Pancreas (tissue), 10 donors: ENCODE measurements at regions not wholly inside any gene's neighbourhood (a gene's known extent, or its start where the extent isn't known, plus 50 kb on each side); places are given as distances from the start of the nearest gene placed in this dataset.

Experiments used
- ATAC-seq, 4 donors: fragments of 200-7000 bp; cut with Tn5 transposase; one replicate each; pipeline versions ENCODE4 v1.8.0 to v1.9.1; 2020; ENCODE audit warnings: mild to moderate bottlenecking in 4 of 4, moderate library complexity in 4 of 4
- DNase-seq, 6 donors: peaks; one replicate each; pipeline ENCODE4 v3.0.0-alpha.2; 2020
- FAIRE-seq: peaks from 2 replicates; lab custom pipeline; 2012; peaks lifted over from hg19 to GRCh38; lab: Jason Lieb, UNC
- H3K27ac ChIP-seq, 4 donors: fragments of 200-600 bp; sonication (generic); 1 replicate in 3 of 4; 2 replicates in 1 of 4; pipeline versions ENCODE4 v1.5.0 to v1.8.0; 2020
- H3K27me3 ChIP-seq, 4 donors: fragments of 200-600 bp; one replicate each; pipeline ENCODE4 v1.8.0; 2021
- H3K36me3 ChIP-seq, 3 donors: fragments of 200-600 bp; sonication (generic) in 1 of 3; one replicate each; pipeline versions ENCODE4 v1.5.0 to v1.8.0; 2020 to 2021
- H3K4me1 ChIP-seq, 3 donors: fragments of 200-600 bp; one replicate each; pipeline ENCODE4 v1.8.0; 2021
- H3K4me3 ChIP-seq, 4 donors: fragments of 200-600 bp; sonication (generic) in 2 of 4; one replicate each; pipeline versions ENCODE4 v1.5.0 to v1.8.0; 2020 to 2021
- H3K9me3 ChIP-seq, 4 donors: fragments of 200-600 bp; one replicate each; pipeline ENCODE4 v1.8.0; 2021
- WGBS, 2 donors: extraction: QIAGEN DNeasy Blood & Tissue Kit; methylation state at CpG; one replicate each; pipeline ENCODE4 v1.1.7; 2013; 5-methylcytosine and 5-hydroxymethylcytosine counted together
- intact Hi-C, 3 donors: fragments of 100-400 bp; cut with DNase I; formaldehyde crosslinking; loops; one replicate each; pipeline versions ENCODE4 v1.11.1 to v1.14.2; 2022
- TF ChIP-seq, protein P1 (sequence below), 4 donors: fragments of 200-600 bp; sonication (generic) in 3 of 4; IDR thresholded peaks; one replicate each; pipeline versions ENCODE4 v1.5.0 to v1.8.0; 2021; ENCODE audit warnings: antibody characterized with exemption in 4 of 4
- donor health status: healthy with polysubstance abuse.
- donor health status: DM: no; HTN: no; CAD: no; lungs with moderate emphysema.
- donor health status: DM: no; HTN: no; CAD: no.
- donor health status: control.
- donor health status: control.
- donor health status: Bipolar disorder and iron deficiency.
- donor health status: DM: yes; HTN: yes; CAD: no.
- donor health status: DM: no; HTN: no; CAD: no.
- donor health status: DM: no; HTN: no; CAD: no.
- donor health status: DM: yes; HTN: yes; CAD: no.

DNA sequence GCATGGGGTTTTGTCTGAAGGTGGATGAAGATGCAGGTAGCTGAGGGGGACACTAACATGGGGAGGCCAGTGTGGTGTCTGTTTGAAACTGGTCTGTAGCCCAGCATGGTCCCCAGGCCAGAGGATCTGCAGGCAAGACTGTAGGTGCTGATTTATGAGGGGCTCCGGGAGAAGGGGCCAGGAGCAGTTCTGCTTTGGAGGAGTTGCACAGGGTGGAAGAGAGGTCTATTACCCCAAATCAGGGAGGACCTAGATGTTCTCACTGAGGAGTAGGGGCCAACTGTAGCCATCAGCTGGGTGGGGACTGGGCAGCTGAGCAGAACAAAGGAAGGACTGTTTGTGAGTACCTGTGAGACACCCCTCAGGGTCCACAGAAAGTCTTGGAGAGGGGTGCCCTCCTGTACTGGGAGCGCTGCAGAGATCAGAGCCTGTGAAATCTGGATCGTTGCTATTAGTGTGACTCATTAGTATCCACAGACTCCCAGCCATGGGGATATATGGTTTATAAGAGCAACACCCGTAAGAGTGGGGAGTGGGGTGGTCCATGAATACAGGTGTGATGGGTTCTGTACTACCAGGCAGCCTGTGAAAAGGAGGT is 64.3 kb upstream of the IRF2BP2 start:
- Histone ChIP-seq H3K27ac (no peak overlapping the region), H3K9me3 (no peaks in the 10 kb centered on the region), H3K36me3 (no peaks in the 10 kb centered on the region), H3K4me1 (peaks cover 24 to 41% (median 35%) of the 10 kb centered on the region in 3 donors), H3K27me3 (no peaks in the 10 kb centered on the region), H3K4me3 (no peak overlapping the region)
- ATAC-seq: no peak
- TF ChIP-seq, protein P1, sequence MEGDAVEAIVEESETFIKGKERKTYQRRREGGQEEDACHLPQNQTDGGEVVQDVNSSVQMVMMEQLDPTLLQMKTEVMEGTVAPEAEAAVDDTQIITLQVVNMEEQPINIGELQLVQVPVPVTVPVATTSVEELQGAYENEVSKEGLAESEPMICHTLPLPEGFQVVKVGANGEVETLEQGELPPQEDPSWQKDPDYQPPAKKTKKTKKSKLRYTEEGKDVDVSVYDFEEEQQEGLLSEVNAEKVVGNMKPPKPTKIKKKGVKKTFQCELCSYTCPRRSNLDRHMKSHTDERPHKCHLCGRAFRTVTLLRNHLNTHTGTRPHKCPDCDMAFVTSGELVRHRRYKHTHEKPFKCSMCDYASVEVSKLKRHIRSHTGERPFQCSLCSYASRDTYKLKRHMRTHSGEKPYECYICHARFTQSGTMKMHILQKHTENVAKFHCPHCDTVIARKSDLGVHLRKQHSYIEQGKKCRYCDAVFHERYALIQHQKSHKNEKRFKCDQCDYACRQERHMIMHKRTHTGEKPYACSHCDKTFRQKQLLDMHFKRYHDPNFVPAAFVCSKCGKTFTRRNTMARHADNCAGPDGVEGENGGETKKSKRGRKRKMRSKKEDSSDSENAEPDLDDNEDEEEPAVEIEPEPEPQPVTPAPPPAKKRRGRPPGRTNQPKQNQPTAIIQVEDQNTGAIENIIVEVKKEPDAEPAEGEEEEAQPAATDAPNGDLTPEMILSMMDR (IDR thresholded peaks at IDR 0.05): no peak
- WGBS, 2 donors: 87 to 89% methylated on average over 4 of the region's 4 CpGs
- intact Hi-C loops: no loop called here
- no peak for FAIRE-seq
- no peak for DNase-seq

- H3K27me3 ChIP-seq: no peaks in the 10 kb centered on the region
- TF ChIP-seq, protein P1 (IDR thresholded peaks at IDR 0.05): no peak
- no peaks in the 10 kb centered on the region for H3K36me3 ChIP-seq
- 70 to 80% methylated on average over 12 of the region's 12 CpGs for WGBS, 2 donors
- ATAC-seq (peak in 1 of 4 donors; percentile 3), FAIRE-seq (no peak), DNase-seq (no peak)
- no peak overlapping the region for H3K4me3 ChIP-seq
- peak overlapping the region in 3 of 4 donors; percentile 66 to 93 (median 84) for H3K27ac ChIP-seq
- no peaks in the 10 kb centered on the region for H3K9me3 ChIP-seq
- intact Hi-C loops: no loop called here
- peaks cover 24 to 41% (median 35%) of the 10 kb centered on the region in 3 donors for H3K4me1 ChIP-seq
These were observed 62.6 kb upstream of the IRF2BP2 start for GRCh38 chr1:234672349-234673135.

- DNase-seq (peak in 1 of 6 donors; percentile 41), ATAC-seq (peak; percentile 79 to 91 (median 83)), FAIRE-seq (no peak)
- H3K4me3 ChIP-seq: peak overlapping the region in 1 of 4 donors; percentile 9
- TF ChIP-seq, protein P1 (IDR thresholded peaks at IDR 0.05): no peak
- H3K27me3 ChIP-seq: no peaks in the 10 kb centered on the region
- 15 to 18% methylated on average over 10 of the region's 10 CpGs for WGBS, 2 donors
- H3K9me3 ChIP-seq: no peaks in the 10 kb centered on the region
- no peaks in the 10 kb centered on the region for H3K36me3 ChIP-seq
- peaks cover 20 to 36% (median 29%) of the 10 kb centered on the region in 3 donors for H3K4me1 ChIP-seq
- intact Hi-C loops: no loop called here
- H3K27ac ChIP-seq: peak overlapping the region; percentile 60 to 93 (median 75)
These were observed 61.1 kb upstream of the IRF2BP2 start for GRCh38 chr1:234670967-234671626.

DNA sequence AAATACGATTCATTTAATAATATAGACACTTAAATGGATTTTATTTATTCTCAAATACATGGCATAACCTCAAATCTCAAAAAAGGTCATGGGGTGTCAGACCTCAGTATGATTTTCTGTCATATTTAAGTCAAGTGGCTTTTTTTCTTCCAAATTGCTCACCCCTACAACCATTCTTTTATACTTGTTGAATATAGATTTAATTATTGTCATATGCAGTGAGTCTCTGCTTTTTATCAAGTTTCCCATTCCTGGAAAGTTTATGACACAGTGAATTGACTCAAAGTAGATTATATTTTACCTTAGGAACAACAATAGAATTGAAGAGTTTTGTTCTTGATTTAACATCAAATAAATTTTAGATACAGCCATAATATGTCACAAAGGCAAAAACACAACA is 59.5 kb upstream of the IRF2BP2 start:
- Histone ChIP-seq H3K4me3 (no peak overlapping the region), H3K27me3 (no peaks in the 10 kb centered on the region), H3K36me3 (no peaks in the 10 kb centered on the region), H3K4me1 (peaks cover 13 to 29% (median 25%) of the 10 kb centered on the region in 3 donors), H3K9me3 (no peaks in the 10 kb centered on the region), H3K27ac (peak overlapping the region in 1 of 4 donors; percentile 84)
- DNase-seq: no peak
- WGBS, 2 donors: 80 to 89% methylated on average over 1 of the region's 1 CpG
- intact Hi-C loops: no loop called here
- TF ChIP-seq, protein P1 (IDR thresholded peaks at IDR 0.05): no peak
- ATAC-seq: no peak
- no peak for FAIRE-seq
